Activated naive CD4-positive, alpha-beta T cell treated with anti-CD3 and anti-CD28 coated beads, Interleukin-2, amount 10 ng/mL, durations not matched to agents 7 days and 5 days (primary cell): ENCODE measurements at regions not wholly inside any gene's neighbourhood (a gene's known extent, or its start where the extent isn't known, plus 50 kb on each side); places are given as distances from the start of the nearest gene placed in this dataset.
A peak's percentile ranks its signal among the peaks of the same experiment; 100 is the strongest.

Source experiments
- CTCF ChIA-PET: fragments of 350-600 bp; sonication (Branson Sonifier 250); formaldehyde crosslinking; loops from one replicate; lab custom pipeline; 2021; ENCODE audit warnings: antibody characterized with exemption; lab: Charles Lee
- DNase-seq: peaks from one replicate; pipeline ENCODE4 v3.0.0-alpha.2; 2020
- H3K27ac Mint-ChIP-seq: one replicate; pipeline ENCODE4 v1.8.0; 2021; ENCODE audit warnings: mild to moderate bottlenecking, moderate library complexity, mixed read lengths
- H3K27me3 Mint-ChIP-seq: one replicate; pipeline ENCODE4 v1.8.0; 2021; ENCODE audit warnings: mild to moderate bottlenecking, mixed read lengths
- H3K36me3 Mint-ChIP-seq: one replicate; pipeline ENCODE4 v1.8.0; 2021; ENCODE audit warnings: mixed read lengths
- H3K4me1 Mint-ChIP-seq: one replicate; pipeline ENCODE4 v1.8.0; 2021; ENCODE audit warnings: mixed read lengths
- H3K4me3 Mint-ChIP-seq: one replicate; pipeline ENCODE4 v1.8.0; 2021; ENCODE audit warnings: mild to moderate bottlenecking, moderate library complexity, mixed read lengths
- H3K9me3 Mint-ChIP-seq: one replicate; pipeline ENCODE4 v1.8.0; 2021; ENCODE audit warnings: mixed read lengths

- no peak for DNase-seq
- no peaks in the 10 kb centered on the region for H3K36me3 Mint-ChIP-seq
- peak overlapping the region; percentile 60 for H3K27ac Mint-ChIP-seq
- peaks cover 14% of the 10 kb centered on the region for H3K27me3 Mint-ChIP-seq
- H3K4me1 Mint-ChIP-seq = no peaks in the 10 kb centered on the region
- no peaks in the 10 kb centered on the region for H3K9me3 Mint-ChIP-seq
- CTCF ChIA-PET = interaction anchor here (0.9 kb wide), 1 partner anchor 154 kb away, joined by 3 read pairs; no protein-coding TSS in a partner anchor
- no peak overlapping the region for H3K4me3 Mint-ChIP-seq
These were observed 123.4 kb upstream of the SERPIND1 start for GRCh38 chr22:20650294-20651207.

GRCh38 chr22:20651286-20651685, 122.6 kb upstream of the SERPIND1 start:
- CTCF ChIA-PET = interaction anchor here (0.9 kb wide), 1 partner anchor 153 kb away, joined by 3 read pairs; no protein-coding TSS in a partner anchor

GRCh38 chr22:20652130-20652529, 121.8 kb upstream of the SERPIND1 start:
- H3K27ac Mint-ChIP-seq = no peak overlapping the region
- no peak for DNase-seq
- H3K36me3 Mint-ChIP-seq = no peaks in the 10 kb centered on the region
- H3K4me1 Mint-ChIP-seq = no peaks in the 10 kb centered on the region
- H3K27me3 Mint-ChIP-seq = peaks cover 22% of the 10 kb centered on the region
- no peak overlapping the region for H3K4me3 Mint-ChIP-seq
- CTCF ChIA-PET = interaction anchor here (0.7 kb wide), 1 partner anchor 42 kb away, joined by 3 read pairs; no protein-coding TSS in a partner anchor
- no peaks in the 10 kb centered on the region for H3K9me3 Mint-ChIP-seq

More at GRCh38 chr22:20651286-20651685, 122.6 kb upstream of the SERPIND1 start:
- DNase-seq = no peak
- no peaks in the 10 kb centered on the region for H3K9me3 Mint-ChIP-seq
- no peaks in the 10 kb centered on the region for H3K4me1 Mint-ChIP-seq
- H3K27me3 Mint-ChIP-seq = peaks cover 15% of the 10 kb centered on the region
- no peak overlapping the region for H3K4me3 Mint-ChIP-seq
- no peak overlapping the region for H3K27ac Mint-ChIP-seq
- H3K36me3 Mint-ChIP-seq = no peaks in the 10 kb centered on the region

GRCh38 chr22:20652582-20652981, 121.3 kb upstream of the SERPIND1 start:
- Mint-ChIP-seq H3K9me3 (no peaks in the 10 kb centered on the region), H3K27me3 (peaks cover 26% of the 10 kb centered on the region), H3K36me3 (no peaks in the 10 kb centered on the region), H3K4me3 (no peak overlapping the region), H3K27ac (no peak overlapping the region), H3K4me1 (no peaks in the 10 kb centered on the region)
- DNase-seq = no peak
- CTCF ChIA-PET = interaction anchor here (0.7 kb wide), 1 partner anchor 42 kb away, joined by 3 read pairs; no protein-coding TSS in a partner anchor

- H3K36me3 Mint-ChIP-seq = no peaks in the 10 kb centered on the region
- DNase-seq = no peak
- no peak overlapping the region for H3K27ac Mint-ChIP-seq
- CTCF ChIA-PET = no interaction called here
- no peaks in the 10 kb centered on the region for H3K9me3 Mint-ChIP-seq
- no peak overlapping the region for H3K4me3 Mint-ChIP-seq
- H3K27me3 Mint-ChIP-seq = peaks cover 26% of the 10 kb centered on the region
- H3K4me1 Mint-ChIP-seq = no peaks in the 10 kb centered on the region
These were observed 120.7 kb upstream of the SERPIND1 start for GRCh38 chr22:20653012-20653794.

- no peak overlapping the region for H3K4me3 Mint-ChIP-seq
- no peak for DNase-seq
- CTCF ChIA-PET = no interaction called here
- no peak overlapping the region for H3K27ac Mint-ChIP-seq
- H3K36me3 Mint-ChIP-seq = no peaks in the 10 kb centered on the region
- H3K4me1 Mint-ChIP-seq = no peaks in the 10 kb centered on the region
- no peaks in the 10 kb centered on the region for H3K9me3 Mint-ChIP-seq
- H3K27me3 Mint-ChIP-seq = peaks cover 31% of the 10 kb centered on the region
These were observed 120.0 kb upstream of the SERPIND1 start for GRCh38 chr22:20653795-20654342.

- no peaks in the 10 kb centered on the region for H3K4me1 Mint-ChIP-seq
- CTCF ChIA-PET = no interaction called here
- peaks cover 37% of the 10 kb centered on the region for H3K27me3 Mint-ChIP-seq
- no peaks in the 10 kb centered on the region for H3K36me3 Mint-ChIP-seq
- no peak overlapping the region for H3K27ac Mint-ChIP-seq
- H3K9me3 Mint-ChIP-seq = no peaks in the 10 kb centered on the region
- DNase-seq = no peak
- H3K4me3 Mint-ChIP-seq = no peak overlapping the region
These were observed 119.3 kb upstream of the SERPIND1 start for GRCh38 chr22:20654343-20655208.

GRCh38 chr22:20655623-20656022, 118.3 kb upstream of the SERPIND1 start:
- Mint-ChIP-seq H3K4me1 (no peaks in the 10 kb centered on the region), H3K9me3 (no peaks in the 10 kb centered on the region), H3K27ac (no peak overlapping the region), H3K36me3 (no peaks in the 10 kb centered on the region), H3K4me3 (no peak overlapping the region), H3K27me3 (peaks cover 39% of the 10 kb centered on the region)
- DNase-seq = no peak
- CTCF ChIA-PET = no interaction called here

- Mint-ChIP-seq H3K4me3 (no peak overlapping the region), H3K4me1 (no peaks in the 10 kb centered on the region), H3K27ac (no peak overlapping the region), H3K36me3 (no peaks in the 10 kb centered on the region), H3K27me3 (peaks cover 48% of the 10 kb centered on the region), H3K9me3 (no peaks in the 10 kb centered on the region)
- no peak for DNase-seq
- CTCF ChIA-PET = no interaction called here
These were observed 117.4 kb upstream of the SERPIND1 start for GRCh38 chr22:20656516-20656901.

GRCh38 chr22:20656902-20657836, 116.7 kb upstream of the SERPIND1 start:
- no peaks in the 10 kb centered on the region for H3K36me3 Mint-ChIP-seq
- H3K9me3 Mint-ChIP-seq = no peaks in the 10 kb centered on the region
- no peak for DNase-seq
- no peak overlapping the region for H3K4me3 Mint-ChIP-seq
- CTCF ChIA-PET = no interaction called here
- H3K27ac Mint-ChIP-seq = no peak overlapping the region
- H3K27me3 Mint-ChIP-seq = peaks cover 50% of the 10 kb centered on the region
- no peaks in the 10 kb centered on the region for H3K4me1 Mint-ChIP-seq
